ENCODE measurements at regions not wholly inside any gene's neighbourhood (a gene's known extent, or its start where the extent isn't known, plus 50 kb on each side); places are given as distances from the start of the nearest gene placed in this dataset.

DNA sequence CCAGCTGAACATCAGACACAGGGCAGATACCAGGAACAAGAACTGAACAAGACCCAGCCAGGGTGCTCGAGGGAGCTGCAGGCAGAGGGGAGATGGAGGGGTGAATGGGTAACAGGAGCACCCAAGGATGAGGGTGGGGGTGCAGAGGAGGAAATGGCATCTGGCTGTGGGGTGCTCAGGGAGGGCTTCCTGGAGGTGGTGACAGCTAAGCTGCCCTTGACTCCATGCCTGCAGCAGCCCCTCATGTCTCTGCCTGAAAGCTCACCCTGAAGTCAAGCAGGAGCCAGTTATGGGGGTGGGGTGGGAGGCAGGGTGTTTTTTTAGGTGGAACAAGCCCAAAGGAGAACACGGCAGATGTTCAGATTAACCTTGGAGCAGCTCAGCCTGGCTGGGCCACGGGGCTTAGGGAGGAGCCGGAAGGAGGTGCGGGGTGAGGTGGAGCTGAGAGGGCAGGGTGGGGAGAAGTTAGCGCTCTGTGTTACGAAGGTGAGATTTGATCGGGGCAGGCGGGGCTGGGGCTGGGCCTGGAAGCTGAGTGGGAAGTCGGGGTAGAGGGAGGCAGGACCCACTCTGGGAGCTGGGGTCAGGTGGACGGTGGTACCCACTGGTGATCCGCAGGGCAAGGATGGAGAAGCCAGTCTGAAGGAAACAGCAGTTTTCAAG is 143.0 kb downstream of the ENGASE start:
- H3K4me3 ChIP-seq (ENCODE audit: low read depth, low read length) = no peak overlapping the region
- TF ChIP-seq, protein P1, sequence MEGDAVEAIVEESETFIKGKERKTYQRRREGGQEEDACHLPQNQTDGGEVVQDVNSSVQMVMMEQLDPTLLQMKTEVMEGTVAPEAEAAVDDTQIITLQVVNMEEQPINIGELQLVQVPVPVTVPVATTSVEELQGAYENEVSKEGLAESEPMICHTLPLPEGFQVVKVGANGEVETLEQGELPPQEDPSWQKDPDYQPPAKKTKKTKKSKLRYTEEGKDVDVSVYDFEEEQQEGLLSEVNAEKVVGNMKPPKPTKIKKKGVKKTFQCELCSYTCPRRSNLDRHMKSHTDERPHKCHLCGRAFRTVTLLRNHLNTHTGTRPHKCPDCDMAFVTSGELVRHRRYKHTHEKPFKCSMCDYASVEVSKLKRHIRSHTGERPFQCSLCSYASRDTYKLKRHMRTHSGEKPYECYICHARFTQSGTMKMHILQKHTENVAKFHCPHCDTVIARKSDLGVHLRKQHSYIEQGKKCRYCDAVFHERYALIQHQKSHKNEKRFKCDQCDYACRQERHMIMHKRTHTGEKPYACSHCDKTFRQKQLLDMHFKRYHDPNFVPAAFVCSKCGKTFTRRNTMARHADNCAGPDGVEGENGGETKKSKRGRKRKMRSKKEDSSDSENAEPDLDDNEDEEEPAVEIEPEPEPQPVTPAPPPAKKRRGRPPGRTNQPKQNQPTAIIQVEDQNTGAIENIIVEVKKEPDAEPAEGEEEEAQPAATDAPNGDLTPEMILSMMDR (IDR thresholded peaks at IDR 0.05; ENCODE audit: insufficient read depth, low read length) = no peak
- no peak for DNase-seq (ENCODE audit: low read depth)

DNA sequence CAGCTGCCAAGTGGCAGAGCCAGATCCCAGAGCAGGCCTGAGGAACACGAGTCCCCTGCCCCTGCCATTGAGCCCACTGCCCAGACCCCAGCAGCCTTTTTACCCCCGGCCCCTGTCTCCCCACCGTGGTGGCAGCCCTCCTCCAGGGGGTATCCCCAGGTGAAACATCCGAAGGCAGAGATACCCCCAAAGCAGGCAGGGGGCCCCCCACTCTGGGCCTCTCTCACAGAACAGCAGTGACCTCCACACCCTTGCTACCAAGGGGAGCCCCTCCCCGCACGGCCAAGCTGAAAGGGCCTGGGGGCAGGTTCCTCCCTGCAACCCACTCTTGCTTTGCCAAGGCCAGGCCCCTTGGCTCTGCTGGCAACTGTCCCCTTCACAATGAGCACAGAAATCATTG is 142.2 kb downstream of the ENGASE start:
- DNase-seq (ENCODE audit: low read depth) = no peak
- no peak overlapping the region for H3K4me3 ChIP-seq (ENCODE audit: low read depth, low read length)
- TF ChIP-seq, protein P1 (IDR thresholded peaks at IDR 0.05; ENCODE audit: insufficient read depth, low read length) = no peak

DNA sequence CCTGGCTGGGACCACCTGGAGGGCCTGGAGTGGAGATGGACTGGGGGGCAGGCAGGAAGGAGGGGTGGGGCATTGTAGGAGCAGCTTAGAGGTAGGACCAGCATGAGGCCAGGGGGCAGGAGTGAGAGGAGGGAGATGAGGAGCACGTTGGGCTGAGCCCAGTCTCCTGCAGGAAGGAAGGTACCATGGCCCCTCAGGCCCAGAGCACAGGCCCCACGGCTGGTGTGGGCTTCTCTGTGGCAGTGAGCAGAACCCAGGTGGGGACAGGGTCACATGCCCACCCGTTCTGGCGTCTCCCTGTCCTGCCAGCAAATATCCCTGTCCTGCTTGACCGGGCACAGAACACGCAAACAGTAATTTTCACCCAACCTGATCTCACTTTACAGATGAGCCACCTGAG is 141.8 kb downstream of the ENGASE start:
- DNase-seq (ENCODE audit: low read depth) = no peak
- H3K4me3 ChIP-seq (ENCODE audit: low read depth, low read length) = no peak overlapping the region
- TF ChIP-seq, protein P1 (IDR thresholded peaks at IDR 0.05; ENCODE audit: insufficient read depth, low read length) = no peak

DNA sequence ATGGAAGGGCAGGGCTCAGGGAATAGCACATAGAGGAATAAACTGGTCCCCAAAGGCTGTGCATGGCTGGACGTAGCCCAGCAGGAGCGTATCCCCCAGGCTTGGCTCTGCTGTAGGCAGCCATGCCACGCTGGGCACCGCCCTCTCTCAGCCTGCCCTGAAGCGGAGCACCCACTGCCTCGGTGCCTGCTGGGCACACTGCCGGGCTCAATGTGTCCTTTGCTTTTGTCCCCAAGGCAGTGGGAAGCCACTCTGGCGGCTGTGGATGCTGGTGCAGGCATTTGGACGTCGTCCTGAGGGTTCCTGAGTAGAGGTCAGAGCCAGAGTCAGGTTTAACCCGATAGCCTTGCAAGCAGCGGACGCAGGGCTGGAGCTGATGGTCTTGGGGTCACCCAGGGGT is 141.0 kb downstream of the ENGASE start:
- DNase-seq (ENCODE audit: low read depth) = no peak
- TF ChIP-seq, protein P1 (IDR thresholded peaks at IDR 0.05; ENCODE audit: insufficient read depth, low read length) = no peak
- no peak overlapping the region for H3K4me3 ChIP-seq (ENCODE audit: low read depth, low read length)

DNA sequence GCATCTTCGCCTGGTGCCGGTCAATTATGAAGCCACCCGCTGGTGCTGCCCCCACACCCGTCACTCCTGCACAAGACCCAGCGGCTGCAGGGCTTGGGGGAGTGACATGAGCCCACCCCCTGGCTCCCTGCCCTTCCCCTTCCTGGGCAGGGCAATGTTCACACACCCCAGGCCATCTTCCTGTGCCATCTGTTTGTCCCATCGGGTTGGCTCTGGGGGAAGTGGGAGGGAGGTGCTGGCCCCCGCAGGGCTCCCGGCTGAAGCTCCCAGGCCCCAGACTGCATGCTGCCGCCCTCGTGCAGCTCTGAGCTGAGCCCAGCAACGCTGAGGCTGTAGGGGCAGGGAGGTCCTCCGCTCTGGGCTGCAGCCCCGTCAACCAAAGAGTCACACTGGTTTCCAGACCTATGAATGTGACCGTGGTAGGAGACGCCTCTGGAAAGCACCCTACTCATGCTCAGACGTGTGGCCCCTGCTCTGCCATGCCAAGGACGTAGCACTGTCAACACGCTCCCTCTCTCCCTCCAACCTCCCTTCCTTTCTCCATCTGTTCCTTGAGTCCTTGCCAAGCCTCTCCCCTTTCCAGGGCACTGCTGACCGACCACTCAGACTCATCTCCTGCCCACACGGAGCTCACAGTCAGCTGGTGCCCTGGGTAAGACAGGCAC is 140.4 kb downstream of the ENGASE start:
- TF ChIP-seq, protein P1 (IDR thresholded peaks at IDR 0.05; ENCODE audit: insufficient read depth, low read length) = no peak
- DNase-seq (ENCODE audit: low read depth) = no peak
- H3K4me3 ChIP-seq (ENCODE audit: low read depth, low read length) = no peak overlapping the region

DNA sequence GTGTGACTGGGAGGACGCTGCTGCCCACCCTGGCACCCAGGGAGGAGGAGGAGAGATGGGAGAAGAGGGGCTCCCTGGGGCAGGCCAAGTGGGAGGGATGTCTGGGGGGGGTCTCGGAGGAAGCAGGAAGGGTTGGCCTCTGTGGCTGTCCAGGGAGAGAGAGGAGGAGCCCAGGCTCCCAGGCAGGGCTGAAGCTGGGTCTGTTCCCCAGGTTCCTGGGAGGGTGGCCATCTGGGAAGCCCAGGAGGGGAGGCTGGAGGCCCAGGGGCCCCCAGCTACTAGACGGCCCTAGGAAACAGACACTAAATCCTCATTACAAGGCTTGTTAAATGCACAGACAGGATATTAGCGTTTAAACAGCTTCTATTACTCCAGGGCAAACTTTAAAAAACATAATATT is 139.8 kb downstream of the ENGASE start:
- H3K4me3 ChIP-seq (ENCODE audit: low read depth, low read length) = no peak overlapping the region
- TF ChIP-seq, protein P1 (IDR thresholded peaks at IDR 0.05; ENCODE audit: insufficient read depth, low read length) = no peak
- DNase-seq (ENCODE audit: low read depth) = no peak

Data from fibroblast of the aortic adventitia (primary cell).